HG03354 (cell line): ENCODE measurements at regions not wholly inside any gene's neighbourhood (a gene's known extent, or its start where the extent isn't known, plus 50 kb on each side); places are given as distances from the start of the nearest gene placed in this dataset.

Experiments
- ATAC-seq: cut with Tn5 transposase; IDR thresholded peaks from one replicate; pipeline ENCODE4 v1.9.1; 2021; ENCODE audit warnings: mild to moderate bottlenecking; ENCODE audit not compliant: unreplicated experiment, poor library complexity, severe bottlenecking

- no peak for ATAC-seq
Observed at GRCh38 chr10:88058750-88059149, 195.3 kb downstream of the PTEN start.

- no peak for ATAC-seq
Observed at GRCh38 chr10:88059190-88059589, 195.8 kb downstream of the PTEN start.

- ATAC-seq = no peak
Observed at GRCh38 chr10:88060762-88061161, 197.3 kb downstream of the PTEN start.

GRCh38 chr10:88062385-88062784 is 199.0 kb downstream of the PTEN start:
- ATAC-seq = no peak

GRCh38 chr10:88062798-88063472 is 199.5 kb downstream of the PTEN start:
- no peak for ATAC-seq

- ATAC-seq = no peak
Observed at GRCh38 chr10:88063861-88064557, 200.6 kb downstream of the PTEN start.

- peak; percentile 66 for ATAC-seq
Observed at GRCh38 chr10:88064608-88065382, 201.4 kb downstream of the PTEN start.

GRCh38 chr10:88065383-88066049 is 202.1 kb downstream of the PTEN start:
- peak; percentile 24 for ATAC-seq

- no peak for ATAC-seq
Observed at GRCh38 chr10:88066319-88066718, 202.9 kb downstream of the PTEN start.

- ATAC-seq = no peak
Observed at GRCh38 chr10:88066876-88067275, 203.5 kb downstream of the PTEN start.

- ATAC-seq = no peak
Observed at GRCh38 chr10:88067737-88068136, 204.3 kb downstream of the PTEN start.

- ATAC-seq = no peak
Observed at GRCh38 chr10:88069338-88069737, 205.9 kb downstream of the PTEN start.

- peak; percentile 65 for ATAC-seq
Observed at GRCh38 chr10:88070080-88070880, 206.9 kb downstream of the PTEN start.

- no peak for ATAC-seq
Observed at GRCh38 chr10:88071879-88072278, 208.5 kb downstream of the PTEN start.

- no peak for ATAC-seq
Observed at GRCh38 chr10:88073682-88074081, 210.3 kb downstream of the PTEN start.

- ATAC-seq = no peak
Observed at GRCh38 chr10:88074971-88075370, 211.5 kb downstream of the PTEN start.

- ATAC-seq = peak; percentile 65
Observed at GRCh38 chr10:88076027-88076880, 212.8 kb downstream of the PTEN start.

GRCh38 chr10:88077977-88078376 is 214.6 kb downstream of the PTEN start:
- ATAC-seq = no peak

- peak; percentile 68 for ATAC-seq
Observed at GRCh38 chr10:88080213-88080612, 216.8 kb downstream of the PTEN start.
